ENCODE measurements at regions not wholly inside any gene's neighbourhood (a gene's known extent, or its start where the extent isn't known, plus 50 kb on each side); places are given as distances from the start of the nearest gene placed in this dataset.
A peak's percentile ranks its signal among the peaks of the same experiment; 100 is the strongest.

GRCh38 chr17:34776456-34777443, 184.5 kb downstream of the CCT6B start:
- no peak for DNase-seq (ENCODE audit: low spot score)

GRCh38 chr17:34773036-34773435, 188.2 kb downstream of the CCT6B start:
- no peak for DNase-seq (ENCODE audit: low spot score)

GRCh38 chr17:34771891-34772290, 189.4 kb downstream of the CCT6B start:
- no peak for DNase-seq (ENCODE audit: low spot score)

GRCh38 chr17:34770586-34770985, 190.7 kb downstream of the CCT6B start:
- DNase-seq (ENCODE audit: low spot score), result no peak

GRCh38 chr17:34769899-34770298, 190.5 kb downstream of the TMEM132E start:
- no peak for DNase-seq (ENCODE audit: low spot score)

GRCh38 chr17:34769049-34769448, 189.7 kb downstream of the TMEM132E start:
- DNase-seq (ENCODE audit: low spot score), result no peak

- DNase-seq (ENCODE audit: low spot score), result no peak
These were observed 185.9 kb downstream of the TMEM132E start for GRCh38 chr17:34765291-34765690.

GRCh38 chr17:34764716-34765115, 185.3 kb downstream of the TMEM132E start:
- no peak for DNase-seq (ENCODE audit: low spot score)

GRCh38 chr17:34763728-34764665, 184.6 kb downstream of the TMEM132E start:
- DNase-seq (ENCODE audit: low spot score), result no peak

GRCh38 chr17:34762078-34762477, 182.7 kb downstream of the TMEM132E start:
- no peak for DNase-seq (ENCODE audit: low spot score)

GRCh38 chr17:34761646-34762045, 182.3 kb downstream of the TMEM132E start:
- no peak for DNase-seq (ENCODE audit: low spot score)

- no peak for DNase-seq (ENCODE audit: low spot score)
These were observed 181.6 kb downstream of the TMEM132E start for GRCh38 chr17:34760931-34761495.

GRCh38 chr17:34758718-34759117, 179.3 kb downstream of the TMEM132E start:
- no peak for DNase-seq (ENCODE audit: low spot score)

GRCh38 chr17:34758316-34758715, 178.9 kb downstream of the TMEM132E start:
- DNase-seq (ENCODE audit: low spot score), result no peak

GRCh38 chr17:34757611-34758010, 178.2 kb downstream of the TMEM132E start:
- DNase-seq (ENCODE audit: low spot score), result no peak

GRCh38 chr17:34757106-34757505, 177.7 kb downstream of the TMEM132E start:
- DNase-seq (ENCODE audit: low spot score), result no peak

GRCh38 chr17:34756637-34757021, 177.2 kb downstream of the TMEM132E start:
- DNase-seq (ENCODE audit: low spot score), result peak; percentile 68

- no peak for DNase-seq (ENCODE audit: low spot score)
These were observed 176.7 kb downstream of the TMEM132E start for GRCh38 chr17:34755981-34756636.

- DNase-seq (ENCODE audit: low spot score), result no peak
These were observed 176.0 kb downstream of the TMEM132E start for GRCh38 chr17:34755371-34755770.

- no peak for DNase-seq (ENCODE audit: low spot score)
These were observed 170.6 kb downstream of the TMEM132E start for GRCh38 chr17:34750004-34750403.

GRCh38 chr17:34741967-34742366, 162.6 kb downstream of the TMEM132E start:
- no peak for DNase-seq (ENCODE audit: low spot score)

All from ecto neural progenitor cell (in vitro differentiated cells).